GM19351 (cell line): ENCODE measurements at regions not wholly inside any gene's neighbourhood (a gene's known extent, or its start where the extent isn't known, plus 50 kb on each side); places are given as distances from the start of the nearest gene placed in this dataset.
"Not testable (repeated sequence)": the region's sequence is repeated elsewhere in the genome, so short reads cannot be mapped to it uniquely, and the experiment has no call there.

Source experiments
- ATAC-seq: cut with Tn5 transposase; IDR thresholded peaks from one replicate; pipeline ENCODE4 v1.9.1; 2021; ENCODE audit warnings: mild to moderate bottlenecking, moderate library complexity; ENCODE audit not compliant: unreplicated experiment

GRCh38 chr3:166118049-166118448 lies 280.8 kb upstream of the BCHE start:
- ATAC-seq = no peak

DNA sequence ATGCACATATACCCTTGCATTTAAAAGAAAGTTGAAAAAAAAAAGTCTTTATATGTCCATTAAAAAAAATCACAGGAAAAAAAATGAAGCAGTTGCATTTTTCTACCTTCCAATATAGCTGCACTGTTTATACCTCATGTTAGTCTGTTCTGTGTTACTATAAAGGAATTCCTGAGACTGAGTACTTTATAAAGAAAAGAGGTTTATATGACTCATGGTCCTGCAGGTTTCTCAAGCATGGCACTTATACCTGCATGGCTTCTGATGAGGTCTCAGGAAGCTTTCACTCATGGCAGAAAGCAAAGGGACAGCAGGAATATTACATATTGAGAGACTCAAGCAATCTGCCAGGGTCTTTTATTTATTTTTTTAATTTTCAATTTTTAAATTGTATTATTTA lies 277.2 kb upstream of the BCHE start:
- ATAC-seq = no peak

- no peak for ATAC-seq
These were observed 274.3 kb upstream of the BCHE start for GRCh38 chr3:166111562-166111961.

GRCh38 chr3:166110102-166110501 lies 272.9 kb upstream of the BCHE start:
- ATAC-seq = no peak

- no peak for ATAC-seq
These were observed 267.7 kb upstream of the BCHE start for GRCh38 chr3:166104938-166105337.

DNA sequence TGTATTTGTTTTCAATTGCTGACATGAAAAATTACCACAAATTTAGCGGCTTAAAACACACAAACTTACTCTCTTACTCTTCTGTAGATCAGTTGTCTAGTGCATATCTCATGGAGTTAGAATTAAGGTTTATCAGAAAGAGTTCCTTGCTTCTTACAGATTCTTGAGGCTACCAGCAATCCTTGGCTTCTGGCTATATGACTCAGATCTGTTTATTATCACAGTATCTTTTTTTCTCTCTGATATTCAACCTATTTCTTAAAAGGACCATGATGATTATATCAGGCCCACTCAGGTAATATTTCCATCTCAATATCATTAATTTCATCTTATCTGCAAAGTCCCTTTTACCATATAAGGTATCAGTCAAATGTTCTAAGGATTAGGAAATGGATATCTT lies 263.5 kb upstream of the BCHE start:
- no peak for ATAC-seq

DNA sequence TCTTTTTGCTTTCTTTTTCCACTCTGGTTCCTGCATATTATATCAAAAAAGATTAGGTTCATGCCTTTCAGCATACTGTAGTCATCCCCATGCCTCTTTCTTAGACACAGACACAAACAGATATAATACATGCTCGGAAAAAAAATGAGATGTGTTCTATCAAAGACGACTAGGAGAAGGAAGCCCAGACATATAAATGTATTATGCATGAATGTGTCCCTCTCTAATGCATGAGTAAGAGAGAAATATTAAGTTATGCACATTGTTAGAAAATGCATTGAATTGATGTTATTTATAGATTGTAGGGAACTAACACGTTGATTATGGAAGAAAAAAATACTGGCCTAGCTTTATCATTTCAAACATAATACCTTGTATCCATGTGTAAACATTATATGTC lies 252.4 kb upstream of the BCHE start:
- ATAC-seq = no peak

DNA sequence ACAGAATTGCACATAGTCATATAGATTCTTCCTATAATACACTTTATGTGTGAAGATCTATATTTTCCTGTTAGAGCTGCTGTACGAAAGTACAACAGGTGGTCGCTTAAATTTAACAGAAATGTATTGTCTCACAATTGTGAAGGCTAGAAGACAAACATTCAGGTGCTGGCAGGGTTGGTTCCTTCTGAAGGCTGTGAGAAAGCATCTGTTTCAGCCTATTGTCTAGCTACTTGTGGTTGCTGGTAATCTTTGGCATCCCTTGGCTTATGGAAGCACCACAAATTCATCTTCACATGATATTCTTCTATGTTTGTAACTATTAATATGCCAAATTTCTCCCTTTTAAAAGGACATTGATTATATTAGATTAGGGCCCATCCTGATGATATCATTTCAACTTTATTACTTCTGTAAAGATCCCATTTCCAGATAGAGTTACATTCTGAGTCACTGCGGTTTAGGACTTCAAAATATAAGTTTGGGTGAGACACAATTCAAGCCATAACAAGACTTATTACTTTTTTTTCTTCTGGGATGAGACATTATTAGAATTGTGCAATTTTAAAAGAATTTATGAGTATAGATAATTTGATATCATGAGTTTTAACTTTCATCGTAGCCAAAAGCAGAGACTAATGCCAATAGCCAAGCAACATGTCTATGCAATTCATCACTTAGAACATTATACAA lies 248.1 kb upstream of the BCHE start:
- ATAC-seq = no peak

DNA sequence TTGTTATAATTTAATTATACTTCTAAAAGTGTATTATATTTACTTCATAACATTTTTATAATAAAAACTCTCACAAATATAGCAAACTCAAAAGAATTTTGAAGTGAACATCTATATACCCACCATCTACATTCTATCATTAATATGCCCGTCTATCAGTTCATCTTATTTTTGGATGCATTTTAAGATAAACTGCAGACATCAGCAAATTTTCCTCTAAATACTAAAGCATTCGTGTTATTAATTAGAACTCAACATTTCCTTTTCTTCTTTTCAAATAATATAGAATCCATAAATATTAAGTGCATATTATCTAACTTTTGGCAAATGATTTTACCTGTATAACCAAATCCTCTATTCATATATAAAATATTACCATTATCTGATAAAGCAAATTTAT lies 242.9 kb upstream of the BCHE start:
- ATAC-seq = no peak

- ATAC-seq = no peak
These were observed 234.6 kb upstream of the BCHE start for GRCh38 chr3:166071831-166072230.

DNA sequence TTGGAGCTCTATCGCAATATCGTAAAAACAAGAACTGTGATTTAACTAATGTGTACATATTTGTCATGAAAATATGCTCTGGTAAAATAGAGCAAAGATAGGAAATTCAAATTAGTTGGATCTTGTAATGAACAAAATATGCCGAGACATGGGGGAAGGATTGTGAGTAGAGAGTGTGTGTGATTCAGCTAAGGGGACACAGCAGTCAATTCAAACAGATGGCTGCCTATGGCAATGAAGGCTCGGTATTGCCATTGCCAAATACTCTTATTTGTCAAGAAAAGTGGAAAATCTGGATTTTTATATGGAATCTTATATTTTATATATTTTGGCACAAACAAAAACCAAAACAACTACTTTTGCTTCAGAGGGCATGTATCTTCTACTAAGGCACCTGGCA lies 227.3 kb upstream of the BCHE start:
- no peak for ATAC-seq

DNA sequence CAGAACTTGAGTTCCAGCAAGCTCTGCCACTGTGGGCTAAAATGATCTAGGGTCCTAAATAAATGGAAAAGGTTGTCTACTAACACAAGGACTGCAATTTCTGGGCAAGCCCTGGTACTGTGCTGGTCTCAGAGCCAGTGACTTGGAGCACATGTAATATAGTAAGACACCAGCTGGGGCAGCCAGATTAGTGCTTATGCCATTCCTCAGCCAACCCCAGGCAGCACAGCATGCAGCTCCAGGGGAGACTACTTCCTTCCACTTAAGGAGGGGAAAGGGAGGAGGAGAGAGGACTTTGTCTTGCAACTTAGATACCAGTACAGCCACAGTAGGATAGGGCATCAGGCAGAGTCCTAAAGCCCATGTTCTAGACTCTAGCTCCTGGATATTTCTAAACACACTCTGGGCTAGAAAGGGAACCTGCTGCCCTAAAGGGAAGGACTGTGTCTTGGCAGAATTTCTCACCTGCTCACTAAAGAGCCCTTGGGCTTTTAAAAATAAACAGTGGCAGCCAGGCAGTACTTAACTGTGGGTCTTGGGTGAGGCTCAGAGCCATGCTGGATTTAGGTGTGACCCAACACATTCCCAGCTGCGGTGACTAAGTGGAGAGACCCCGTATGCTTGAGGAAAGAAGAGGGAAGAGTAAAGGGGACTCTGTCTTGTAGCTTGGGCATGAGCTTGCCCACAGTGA lies 223.7 kb upstream of the BCHE start:
- no peak for ATAC-seq

DNA sequence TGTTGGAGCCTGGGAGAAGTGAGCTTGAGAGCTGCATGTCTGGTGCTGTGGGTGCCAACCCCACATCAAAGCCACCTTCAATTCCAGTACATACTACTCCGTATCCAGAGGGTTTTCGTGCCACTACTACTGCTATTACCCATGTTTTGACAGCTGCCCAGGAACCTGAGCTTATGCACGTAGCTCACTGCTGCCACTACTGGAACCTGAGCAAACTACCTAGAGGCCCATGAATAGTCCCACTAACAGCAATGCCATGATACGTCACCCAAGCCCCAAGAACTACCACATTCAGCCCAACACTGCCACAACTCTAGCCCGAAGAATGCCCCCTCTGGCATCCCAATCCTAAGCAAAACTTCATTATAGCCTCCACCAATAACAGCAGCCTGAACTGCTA lies 215.2 kb upstream of the BCHE start:
- no peak for ATAC-seq

GRCh38 chr3:166029507-166029906 lies 192.3 kb upstream of the BCHE start:
- ATAC-seq = no peak

GRCh38 chr3:166013073-166013679 lies 176.0 kb upstream of the BCHE start:
- ATAC-seq = no peak

- no peak for ATAC-seq
These were observed 174.5 kb upstream of the BCHE start for GRCh38 chr3:166011771-166012170.

- no peak for ATAC-seq
These were observed 167.9 kb upstream of the BCHE start for GRCh38 chr3:166005126-166005525.

GRCh38 chr3:165994293-165994692 lies 157.1 kb upstream of the BCHE start:
- ATAC-seq = no peak

- ATAC-seq = no peak
These were observed 147.4 kb upstream of the BCHE start for GRCh38 chr3:165984589-165984988.

DNA sequence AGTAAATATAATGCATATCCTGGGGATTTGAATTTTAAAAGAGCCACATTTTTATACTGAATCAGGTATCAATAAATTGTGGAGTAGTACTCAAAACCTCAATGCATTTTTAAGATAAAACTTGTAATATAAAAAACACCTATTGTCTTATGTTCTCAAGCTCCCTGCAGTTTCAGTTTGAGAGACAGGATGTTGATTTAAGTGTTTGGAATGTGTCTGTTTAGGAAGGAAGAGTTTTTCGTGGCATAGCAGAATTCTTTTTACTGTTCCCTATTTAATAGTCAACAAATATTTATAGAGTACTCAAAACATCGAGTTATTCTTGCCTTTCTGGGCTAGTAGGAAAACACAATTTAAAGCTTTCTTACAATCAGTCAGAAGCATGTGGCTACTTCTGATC lies 146.1 kb upstream of the BCHE start:
- no peak for ATAC-seq

DNA sequence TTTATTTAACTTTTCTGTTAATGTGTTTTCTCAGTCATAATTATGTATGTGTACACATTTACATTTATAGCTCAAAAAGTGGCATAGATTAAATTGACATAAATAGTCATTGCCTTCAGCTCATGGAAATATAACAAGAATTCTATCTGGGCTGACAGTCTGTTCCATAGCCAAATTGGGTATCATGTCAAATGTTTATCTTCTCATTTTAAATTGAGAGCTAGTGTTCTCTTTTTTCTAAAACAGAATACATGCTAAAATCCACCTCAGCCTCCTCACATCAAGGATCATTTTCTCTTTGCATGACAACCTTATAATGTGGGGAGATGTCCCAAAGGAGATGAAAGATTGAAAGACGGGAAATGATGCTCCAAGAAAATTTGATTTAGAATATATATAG lies 144.1 kb upstream of the BCHE start:
- no peak for ATAC-seq

DNA sequence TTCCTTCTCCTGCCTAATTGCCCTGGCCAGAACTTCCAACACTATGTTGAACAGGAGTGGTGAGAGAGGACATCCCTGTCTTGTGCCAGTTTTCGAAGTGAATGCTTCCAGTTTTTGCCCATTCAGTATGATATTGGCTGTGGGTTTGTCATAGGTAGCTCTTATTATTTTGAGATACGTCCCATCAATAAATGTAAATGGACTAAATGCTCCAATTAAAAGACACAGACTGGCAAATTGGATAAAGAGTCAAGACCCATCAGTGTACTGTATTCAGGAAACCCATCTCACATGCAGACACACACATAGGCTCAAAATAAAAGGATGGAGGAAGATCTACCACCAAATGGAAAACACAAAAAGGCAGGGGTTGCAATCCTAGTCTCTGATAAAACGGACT lies 123.6 kb upstream of the BCHE start:
- not testable (repeated sequence) for ATAC-seq
